Upper lobe of right lung (tissue), 1 donor: ENCODE measurements at regions not wholly inside any gene's neighbourhood (a gene's known extent, or its start where the extent isn't known, plus 50 kb on each side); places are given as distances from the start of the nearest gene placed in this dataset.

Experiments used
- ATAC-seq: fragments of 200-7000 bp; cut with Tn5 transposase; one replicate; pipeline ENCODE4 v1.9.1; 2020; ENCODE audit warnings: mild to moderate bottlenecking, moderate library complexity
- DNase-seq: peaks from one replicate; pipeline ENCODE4 v3.0.0-alpha.2; 2020
- H3K27ac ChIP-seq: fragments of 200-600 bp; one replicate; pipeline ENCODE4 v1.8.0; 2022
- H3K27me3 ChIP-seq: fragments of 200-600 bp; one replicate; pipeline ENCODE4 v1.8.0; 2022; ENCODE audit warnings: mild to moderate bottlenecking
- H3K36me3 ChIP-seq: fragments of 200-600 bp; one replicate; pipeline ENCODE4 v1.8.0; 2022
- H3K4me1 ChIP-seq: fragments of 200-600 bp; one replicate; pipeline ENCODE4 v1.8.0; 2022
- H3K4me3 ChIP-seq: fragments of 200-600 bp; one replicate; pipeline ENCODE4 v1.8.0; 2022; ENCODE audit warnings: mild to moderate bottlenecking
- H3K9me3 ChIP-seq: fragments of 200-600 bp; one replicate; pipeline ENCODE4 v1.8.0; 2022
- intact Hi-C: fragments of 100-400 bp; cut with DNase I; formaldehyde crosslinking; loops from one replicate; pipeline ENCODE4 v1.11.0; 2022
- TF ChIP-seq, protein P1 (sequence below): fragments of 200-600 bp; IDR thresholded peaks from one replicate; pipeline ENCODE4 v1.8.0; 2022; ENCODE audit warnings: antibody characterized with exemption
- donor health status: DM: no; HTN: yes; CAD: no; lungs with severe emphysema.

DNA sequence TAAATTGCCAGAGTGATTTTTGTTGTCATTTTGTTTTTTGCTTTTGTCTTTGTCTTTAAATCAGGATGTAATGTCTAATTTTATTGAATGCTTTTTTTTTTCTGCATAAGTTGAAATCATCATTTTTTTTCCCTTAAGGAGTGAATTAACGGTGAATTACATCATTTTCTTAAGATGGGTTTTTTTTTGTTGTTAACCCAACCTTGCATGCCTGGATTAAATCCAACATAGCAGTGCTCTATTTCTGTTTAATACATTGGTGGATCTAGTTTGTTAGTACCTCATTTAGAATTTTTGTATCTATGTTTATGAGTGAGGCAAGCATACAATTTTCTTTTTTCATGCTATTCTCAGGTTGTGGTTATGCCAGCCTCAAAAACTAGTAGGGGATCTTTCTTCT is 186.4 kb upstream of the TMC3 start:
- H3K27me3 ChIP-seq = no peaks in the 10 kb centered on the region
- intact Hi-C loops = loop anchor here (10.0 kb wide), 1 partner anchor 754 kb away; no protein-coding TSS in a partner anchor
- no peak overlapping the region for H3K27ac ChIP-seq
- DNase-seq (no peak), ATAC-seq (no peak)
- no peaks in the 10 kb centered on the region for H3K9me3 ChIP-seq
- no peak overlapping the region for H3K4me3 ChIP-seq
- TF ChIP-seq, protein P1, sequence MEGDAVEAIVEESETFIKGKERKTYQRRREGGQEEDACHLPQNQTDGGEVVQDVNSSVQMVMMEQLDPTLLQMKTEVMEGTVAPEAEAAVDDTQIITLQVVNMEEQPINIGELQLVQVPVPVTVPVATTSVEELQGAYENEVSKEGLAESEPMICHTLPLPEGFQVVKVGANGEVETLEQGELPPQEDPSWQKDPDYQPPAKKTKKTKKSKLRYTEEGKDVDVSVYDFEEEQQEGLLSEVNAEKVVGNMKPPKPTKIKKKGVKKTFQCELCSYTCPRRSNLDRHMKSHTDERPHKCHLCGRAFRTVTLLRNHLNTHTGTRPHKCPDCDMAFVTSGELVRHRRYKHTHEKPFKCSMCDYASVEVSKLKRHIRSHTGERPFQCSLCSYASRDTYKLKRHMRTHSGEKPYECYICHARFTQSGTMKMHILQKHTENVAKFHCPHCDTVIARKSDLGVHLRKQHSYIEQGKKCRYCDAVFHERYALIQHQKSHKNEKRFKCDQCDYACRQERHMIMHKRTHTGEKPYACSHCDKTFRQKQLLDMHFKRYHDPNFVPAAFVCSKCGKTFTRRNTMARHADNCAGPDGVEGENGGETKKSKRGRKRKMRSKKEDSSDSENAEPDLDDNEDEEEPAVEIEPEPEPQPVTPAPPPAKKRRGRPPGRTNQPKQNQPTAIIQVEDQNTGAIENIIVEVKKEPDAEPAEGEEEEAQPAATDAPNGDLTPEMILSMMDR = no peak
- no peaks in the 10 kb centered on the region for H3K4me1 ChIP-seq
- H3K36me3 ChIP-seq = no peaks in the 10 kb centered on the region

DNA sequence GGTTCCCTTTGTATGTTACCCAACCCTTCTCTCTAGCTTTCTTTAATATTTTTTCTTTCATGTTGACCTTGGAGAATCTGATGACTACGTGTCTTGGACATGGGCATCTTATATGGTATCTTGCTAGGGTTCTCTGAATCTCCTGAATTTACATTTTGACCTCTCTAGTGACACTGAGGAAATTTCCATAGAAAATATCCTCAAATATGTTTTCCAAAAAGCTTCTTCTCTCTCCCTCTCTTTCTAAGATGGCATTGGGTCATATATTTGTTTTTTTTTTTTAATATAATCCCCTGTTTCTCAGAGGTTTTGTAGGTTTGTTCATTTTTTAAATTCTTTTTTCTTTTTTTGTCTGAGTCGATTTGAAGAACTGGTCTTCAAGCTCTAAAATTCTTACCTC is 184.0 kb upstream of the TMC3 start:
- Histone ChIP-seq H3K27ac (no peak overlapping the region), H3K27me3 (no peaks in the 10 kb centered on the region), H3K4me3 (no peak overlapping the region), H3K4me1 (no peaks in the 10 kb centered on the region), H3K9me3 (no peaks in the 10 kb centered on the region), H3K36me3 (no peaks in the 10 kb centered on the region)
- no peak for DNase-seq
- no peak for ATAC-seq
- intact Hi-C loops = no loop called here
- TF ChIP-seq, protein P1 = no peak

DNA sequence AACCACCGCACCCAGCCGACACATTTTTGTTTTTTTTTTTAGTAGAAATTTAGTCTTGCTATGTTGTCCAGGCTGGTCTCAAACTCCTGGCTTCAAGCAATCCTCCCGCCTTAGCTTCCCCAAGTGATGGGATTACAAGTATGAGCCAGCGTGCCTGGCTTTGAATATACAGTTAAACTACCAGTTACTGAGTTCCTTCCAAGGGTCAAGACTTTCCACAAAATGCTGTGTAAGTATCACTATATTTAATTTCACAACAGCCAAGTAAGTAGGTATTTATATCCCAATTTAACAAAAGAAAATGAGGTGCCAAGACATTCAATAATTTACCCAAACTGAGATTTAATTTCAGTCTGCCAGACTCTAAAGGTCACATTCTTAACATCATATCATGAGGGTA is 181.3 kb upstream of the TMC3 start:
- Histone ChIP-seq H3K36me3 (no peaks in the 10 kb centered on the region), H3K27me3 (no peaks in the 10 kb centered on the region), H3K4me3 (no peak overlapping the region), H3K4me1 (no peaks in the 10 kb centered on the region), H3K27ac (no peak overlapping the region), H3K9me3 (no peaks in the 10 kb centered on the region)
- TF ChIP-seq, protein P1 = no peak
- ATAC-seq (no peak), DNase-seq (no peak)
- intact Hi-C loops = no loop called here

DNA sequence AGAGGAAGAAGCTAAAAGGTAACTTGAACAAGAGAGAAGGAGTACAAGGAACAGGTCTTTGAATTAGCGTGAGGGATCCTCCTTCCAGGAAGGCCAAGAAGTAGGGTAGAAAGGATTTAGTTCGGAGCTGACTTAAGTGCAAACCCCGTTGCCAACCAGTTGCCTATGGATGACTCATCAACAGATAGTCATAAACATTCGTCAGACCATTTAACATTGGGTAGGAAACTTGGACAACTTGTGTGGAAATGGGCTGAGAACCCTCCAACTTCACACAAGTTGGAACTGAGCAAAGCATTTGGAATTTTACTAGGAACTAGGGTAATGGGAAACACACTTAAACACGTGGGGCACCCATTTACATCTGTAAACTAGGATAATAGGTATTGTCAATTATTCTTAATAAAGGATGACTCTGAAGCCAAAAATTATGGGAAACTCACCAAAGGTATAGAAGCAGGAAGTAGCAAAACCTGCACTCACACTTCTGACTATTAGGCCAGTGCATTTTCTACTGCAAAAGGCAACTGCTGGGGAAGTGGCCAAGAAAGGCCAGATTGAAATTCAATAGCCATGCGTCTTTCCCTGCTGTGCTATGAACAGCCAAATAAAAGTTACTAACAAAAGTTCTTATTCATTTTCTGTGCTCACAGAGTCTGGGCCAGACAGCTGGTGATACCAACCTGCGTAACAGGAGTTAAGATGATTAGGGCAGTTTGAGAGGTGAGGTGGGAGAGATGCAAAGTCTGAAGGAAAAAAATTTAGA is 174.5 kb upstream of the TMC3 start:
- DNase-seq (no peak), ATAC-seq (no peak)
- no peaks in the 10 kb centered on the region for H3K36me3 ChIP-seq
- intact Hi-C loops = no loop called here
- no peaks in the 10 kb centered on the region for H3K4me1 ChIP-seq
- no peaks in the 10 kb centered on the region for H3K27me3 ChIP-seq
- TF ChIP-seq, protein P1 = no peak
- no peak overlapping the region for H3K27ac ChIP-seq
- H3K9me3 ChIP-seq = no peaks in the 10 kb centered on the region
- no peak overlapping the region for H3K4me3 ChIP-seq

DNA sequence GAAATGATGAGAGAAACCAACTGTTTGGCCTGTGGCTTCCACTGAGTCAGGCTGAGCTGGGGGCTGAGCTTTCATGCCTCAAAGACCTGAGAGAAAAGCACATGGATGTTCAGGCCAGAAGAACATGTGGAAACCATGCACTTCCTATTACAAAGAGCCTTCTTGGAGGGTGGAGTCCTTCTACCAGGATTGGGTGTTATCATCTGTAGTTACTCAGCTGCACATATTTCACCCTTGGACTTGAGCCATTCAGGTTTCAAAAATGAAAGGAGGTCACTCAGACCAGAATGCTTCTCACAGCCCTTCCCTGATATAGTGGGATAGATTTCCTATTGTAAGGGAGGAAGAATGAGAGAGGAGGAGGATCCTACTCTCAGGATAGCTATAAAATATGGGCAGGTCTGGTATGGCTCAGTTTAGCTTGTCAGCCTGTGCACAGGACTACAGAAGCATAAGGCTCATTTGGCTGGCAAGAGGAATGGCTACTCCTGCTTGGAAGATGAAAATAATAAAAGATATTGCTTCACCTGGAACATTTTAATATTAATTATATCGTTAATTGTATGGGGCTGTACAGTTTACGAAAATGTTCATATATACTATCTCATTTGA is 173.6 kb upstream of the TMC3 start:
- H3K27me3 ChIP-seq = no peaks in the 10 kb centered on the region
- TF ChIP-seq, protein P1 = no peak
- H3K27ac ChIP-seq = no peak overlapping the region
- intact Hi-C loops = no loop called here
- no peaks in the 10 kb centered on the region for H3K9me3 ChIP-seq
- H3K36me3 ChIP-seq = no peaks in the 10 kb centered on the region
- ATAC-seq = no peak
- no peaks in the 10 kb centered on the region for H3K4me1 ChIP-seq
- H3K4me3 ChIP-seq = no peak overlapping the region
- no peak for DNase-seq
